ENCODE measurements at regions not wholly inside any gene's neighbourhood (a gene's known extent, or its start where the extent isn't known, plus 50 kb on each side); places are given as distances from the start of the nearest gene placed in this dataset.

GRCh38 chr6:15170126-15170525, 75.7 kb upstream of the JARID2 start:
- Histone ChIP-seq H2AFZ (ENCODE audit: low read depth, low read length) (no peak overlapping the region), H3K9ac (ENCODE audit: low read length) (no peak overlapping the region), H3K27me3 (ENCODE audit: insufficient read depth, low read length) (no peaks in the 10 kb centered on the region), H3K27ac (ENCODE audit: low read depth, low read length) (no peak overlapping the region), H3K4me1 (ENCODE audit: insufficient read depth, low read length) (no peaks in the 10 kb centered on the region), H3K9me3 (ENCODE audit: insufficient read depth, low read depth, low read length) (no peaks in the 10 kb centered on the region), H4K20me1 (ENCODE audit: insufficient read depth, low read length) (no peaks in the 10 kb centered on the region), H3K4me2 (ENCODE audit: low read length) (no peak overlapping the region), H3K36me3 (ENCODE audit: insufficient read depth, low read length) (no peaks in the 10 kb centered on the region), H3K79me2 (ENCODE audit: insufficient read depth, low read length) (no peaks in the 10 kb centered on the region), H3K4me3 (ENCODE audit: insufficient read depth, low read depth, low read length) (no peak overlapping the region)
- H3K36me3 Mint-ChIP-seq (ENCODE audit: low read depth, unreplicated experiment) = no peaks in the 10 kb centered on the region
- H3K27ac Mint-ChIP-seq (ENCODE audit: unreplicated experiment) = no peak overlapping the region
- no peaks in the 10 kb centered on the region for H3K4me1 Mint-ChIP-seq (ENCODE audit: low read depth, unreplicated experiment)
- FAIRE-seq (no peak), DNase-seq (ENCODE audit: low read depth) (no peak)
- H3K27me3 Mint-ChIP-seq (ENCODE audit: low read depth, unreplicated experiment) = no peaks in the 10 kb centered on the region
- no peak overlapping the region for H3K4me3 Mint-ChIP-seq (ENCODE audit: unreplicated experiment)
- no peak for TF ChIP-seq EZH2 (IDR thresholded peaks at IDR 0.05; ENCODE audit: insufficient read depth, low read length)
- H3K9me3 Mint-ChIP-seq (ENCODE audit: unreplicated experiment) = no peaks in the 10 kb centered on the region

- no peaks in the 10 kb centered on the region for H3K9me3 Mint-ChIP-seq (ENCODE audit: unreplicated experiment)
- DNase-seq (ENCODE audit: low read depth) = no peak
- no peaks in the 10 kb centered on the region for H3K27me3 Mint-ChIP-seq (ENCODE audit: low read depth, unreplicated experiment)
- TF ChIP-seq CTCF (IDR thresholded peaks at IDR 0.05; ENCODE audit: insufficient read depth, low read depth, low read length) (no peak), EZH2 (IDR thresholded peaks at IDR 0.05; ENCODE audit: insufficient read depth, low read length) (no peak)
- no peak for FAIRE-seq
- H3K9me3 ChIP-seq (ENCODE audit: insufficient read depth, low read depth, low read length) = no peaks in the 10 kb centered on the region
- no peak overlapping the region for H2AFZ ChIP-seq (ENCODE audit: low read depth, low read length)
- no peaks in the 10 kb centered on the region for H3K36me3 ChIP-seq (ENCODE audit: insufficient read depth, low read length)
- H3K27ac Mint-ChIP-seq (ENCODE audit: unreplicated experiment) = no peak overlapping the region
- no peak overlapping the region for H3K4me3 ChIP-seq (ENCODE audit: insufficient read depth, low read depth, low read length)
- no peaks in the 10 kb centered on the region for H3K79me2 ChIP-seq (ENCODE audit: insufficient read depth, low read length)
- H3K27ac ChIP-seq (ENCODE audit: low read depth, low read length) = no peak overlapping the region
- no peaks in the 10 kb centered on the region for H3K4me1 ChIP-seq (ENCODE audit: insufficient read depth, low read length)
- no peak overlapping the region for H3K4me2 ChIP-seq (ENCODE audit: low read length)
- no peaks in the 10 kb centered on the region for H3K27me3 ChIP-seq (ENCODE audit: insufficient read depth, low read length)
- no peak overlapping the region for H3K4me3 Mint-ChIP-seq (ENCODE audit: unreplicated experiment)
- H3K4me1 Mint-ChIP-seq (ENCODE audit: low read depth, unreplicated experiment) = no peaks in the 10 kb centered on the region
- H4K20me1 ChIP-seq (ENCODE audit: insufficient read depth, low read length) = no peaks in the 10 kb centered on the region
- H3K9ac ChIP-seq (ENCODE audit: low read length) = no peak overlapping the region
- no peaks in the 10 kb centered on the region for H3K36me3 Mint-ChIP-seq (ENCODE audit: low read depth, unreplicated experiment)
Measured at GRCh38 chr6:15171026-15171425, 74.8 kb upstream of the JARID2 start.

GRCh38 chr6:15176816-15177370, 69.0 kb upstream of the JARID2 start:
- H3K9me3 ChIP-seq (ENCODE audit: insufficient read depth, low read depth, low read length) = no peaks in the 10 kb centered on the region
- no peak overlapping the region for H3K9ac ChIP-seq (ENCODE audit: low read length)
- no peaks in the 10 kb centered on the region for H3K36me3 ChIP-seq (ENCODE audit: insufficient read depth, low read length)
- Mint-ChIP-seq H3K36me3 (ENCODE audit: low read depth, unreplicated experiment) (no peaks in the 10 kb centered on the region), H3K27me3 (ENCODE audit: low read depth, unreplicated experiment) (no peaks in the 10 kb centered on the region), H3K4me3 (ENCODE audit: unreplicated experiment) (no peak overlapping the region), H3K9me3 (ENCODE audit: unreplicated experiment) (no peaks in the 10 kb centered on the region), H3K27ac (ENCODE audit: unreplicated experiment) (no peak overlapping the region), H3K4me1 (ENCODE audit: low read depth, unreplicated experiment) (no peaks in the 10 kb centered on the region)
- no peak overlapping the region for H3K27ac ChIP-seq (ENCODE audit: low read depth, low read length)
- DNase-seq (ENCODE audit: low read depth) (no peak), FAIRE-seq (no peak)
- no peaks in the 10 kb centered on the region for H3K79me2 ChIP-seq (ENCODE audit: insufficient read depth, low read length)
- H3K27me3 ChIP-seq (ENCODE audit: insufficient read depth, low read length) = no peaks in the 10 kb centered on the region
- TF ChIP-seq CTCF (IDR thresholded peaks at IDR 0.05; ENCODE audit: insufficient read depth, low read depth, low read length) (no peak), EZH2 (IDR thresholded peaks at IDR 0.05; ENCODE audit: insufficient read depth, low read length) (no peak)
- H2AFZ ChIP-seq (ENCODE audit: low read depth, low read length) = no peak overlapping the region
- no peak overlapping the region for H3K4me3 ChIP-seq (ENCODE audit: insufficient read depth, low read depth, low read length)
- no peaks in the 10 kb centered on the region for H4K20me1 ChIP-seq (ENCODE audit: insufficient read depth, low read length)
- no peaks in the 10 kb centered on the region for H3K4me1 ChIP-seq (ENCODE audit: insufficient read depth, low read length)
- H3K4me2 ChIP-seq (ENCODE audit: low read length) = no peak overlapping the region
